Activated naive CD8-positive, alpha-beta T cell treated with anti-CD3 and anti-CD28 coated beads, Interleukin-2, amount 10 ng/mL, durations not matched to agents 7 days and 5 days (primary cell): ENCODE measurements at regions not wholly inside any gene's neighbourhood (a gene's known extent, or its start where the extent isn't known, plus 50 kb on each side); places are given as distances from the start of the nearest gene placed in this dataset.
"Not testable (repeated sequence)": the region's sequence is repeated elsewhere in the genome, so short reads cannot be mapped to it uniquely, and the experiment has no call there.

Experiments used
- ATAC-seq: fragments of 150-1000 bp; cut with Tn5 transposase; one replicate; pipeline ENCODE4 v1.10.0; 2021; ENCODE audit warnings: low read depth, moderate library complexity
- POLR2A ChIA-PET: fragments of 350-600 bp; sonication (Branson Sonifier 250); formaldehyde crosslinking; loops from one replicate; lab custom pipeline; 2021; ENCODE audit warnings: antibody characterized with exemption; lab: Charles Lee
- DNase-seq: peaks from one replicate; pipeline ENCODE4 v3.0.0; 2021
- H3K27ac Mint-ChIP-seq: one replicate; pipeline ENCODE4 v1.8.0; 2022; ENCODE audit warnings: mild to moderate bottlenecking, mixed read lengths
- H3K27me3 Mint-ChIP-seq: one replicate; pipeline ENCODE4 v1.8.0; 2022; ENCODE audit warnings: mild to moderate bottlenecking, moderate library complexity, mixed read lengths
- H3K36me3 Mint-ChIP-seq: one replicate; pipeline ENCODE4 v1.8.0; 2021; ENCODE audit warnings: mild to moderate bottlenecking, mixed read lengths
- H3K4me1 Mint-ChIP-seq: one replicate; pipeline ENCODE4 v1.8.0; 2021; ENCODE audit warnings: mixed read lengths
- H3K4me3 Mint-ChIP-seq: one replicate; pipeline ENCODE4 v1.8.0; 2022; ENCODE audit warnings: mild to moderate bottlenecking, moderate library complexity, mixed read lengths
- H3K9me3 Mint-ChIP-seq: one replicate; pipeline ENCODE4 v1.8.0; 2021; ENCODE audit warnings: mixed read lengths

DNA sequence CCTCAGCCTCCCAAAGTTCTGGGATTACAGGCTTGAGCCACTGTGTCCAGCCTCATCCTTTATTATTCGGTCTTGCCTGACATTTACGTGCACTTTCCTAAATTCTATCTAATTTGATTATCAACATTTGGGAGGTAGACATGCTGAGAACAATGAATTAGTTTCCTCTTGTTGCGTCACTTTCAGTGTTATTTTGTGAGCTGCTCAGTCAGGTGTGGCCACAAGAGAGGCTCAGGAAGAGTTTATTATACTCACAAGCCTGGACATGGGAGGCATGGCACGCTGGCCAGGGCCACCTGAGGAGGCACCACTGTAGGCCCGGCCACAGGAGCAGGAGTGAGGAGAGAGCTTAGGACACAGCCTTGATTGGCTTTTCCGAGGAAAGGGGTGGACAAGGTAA is 59.7 kb upstream of the RBFOX2 start:
- Mint-ChIP-seq H3K4me1 (peaks cover 2% of the 10 kb centered on the region), H3K36me3 (no peaks in the 10 kb centered on the region), H3K27me3 (no peaks in the 10 kb centered on the region), H3K27ac (no peak overlapping the region), H3K9me3 (no peaks in the 10 kb centered on the region), H3K4me3 (no peak overlapping the region)
- no peak for DNase-seq
- ATAC-seq: no peak
- POLR2A ChIA-PET: no interaction called here

DNA sequence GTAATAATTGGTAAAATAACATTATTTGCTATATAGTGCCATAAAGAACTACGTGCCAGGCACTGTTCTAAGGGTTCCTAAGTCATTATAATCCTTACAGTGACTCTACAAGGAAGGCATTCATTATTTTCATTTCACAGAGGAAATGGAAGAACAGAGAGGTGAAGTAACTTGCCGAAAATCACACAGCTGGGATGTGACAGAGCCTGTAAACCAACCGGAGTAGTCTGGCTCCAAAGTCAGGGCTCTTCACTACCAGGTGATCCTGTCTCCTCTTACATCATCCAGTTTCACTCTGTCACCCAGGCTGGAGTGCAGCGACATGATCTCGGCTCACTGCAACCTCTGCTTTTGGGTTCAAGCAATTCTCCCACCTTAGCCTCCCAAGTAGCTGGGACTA is 59.2 kb upstream of the RBFOX2 start:
- no peaks in the 10 kb centered on the region for H3K36me3 Mint-ChIP-seq
- POLR2A ChIA-PET: no interaction called here

DNA sequence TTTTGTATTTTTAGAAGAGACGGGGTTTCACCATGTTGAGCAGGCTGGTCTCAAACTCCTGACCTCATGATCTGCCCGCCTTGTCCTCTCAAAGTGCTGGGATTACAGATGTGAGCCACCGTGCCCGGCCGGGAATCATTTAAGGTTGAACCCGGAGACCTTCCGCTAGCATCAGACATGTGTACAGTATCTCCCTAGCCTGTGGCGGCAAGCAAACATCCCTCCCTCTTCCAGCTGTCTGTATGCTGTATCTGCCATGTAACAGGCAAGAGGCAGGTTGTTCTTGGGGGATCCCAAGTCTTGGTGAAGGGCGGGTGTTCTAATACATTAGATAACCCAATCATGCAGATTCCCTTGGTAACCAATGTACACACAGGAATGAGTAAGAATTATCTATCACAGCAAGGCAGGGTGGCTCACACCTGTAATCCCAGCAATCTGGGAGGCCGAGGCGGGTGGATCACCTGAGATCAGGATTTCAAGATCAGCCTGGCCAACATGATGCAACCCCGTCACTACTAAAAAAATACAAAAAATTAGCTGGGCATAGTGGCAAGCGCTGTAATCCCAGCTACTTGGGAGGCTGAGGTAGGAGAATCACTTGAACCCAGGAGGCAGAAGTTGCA is 58.1 kb upstream of the RBFOX2 start:
- ATAC-seq (no peak), DNase-seq (no peak)
- POLR2A ChIA-PET: no interaction called here
- Mint-ChIP-seq H3K9me3 (no peaks in the 10 kb centered on the region), H3K27me3 (no peaks in the 10 kb centered on the region), H3K27ac (no peak overlapping the region), H3K4me1 (peaks cover 2% of the 10 kb centered on the region), H3K36me3 (no peaks in the 10 kb centered on the region), H3K4me3 (no peak overlapping the region)

More for the DNA sequence above, 59.2 kb upstream of the RBFOX2 start:
- Mint-ChIP-seq H3K9me3 (no peaks in the 10 kb centered on the region), H3K4me3 (no peak overlapping the region), H3K27me3 (no peaks in the 10 kb centered on the region), H3K4me1 (peaks cover 2% of the 10 kb centered on the region), H3K27ac (no peak overlapping the region)
- DNase-seq: no peak
- ATAC-seq: no peak

DNA sequence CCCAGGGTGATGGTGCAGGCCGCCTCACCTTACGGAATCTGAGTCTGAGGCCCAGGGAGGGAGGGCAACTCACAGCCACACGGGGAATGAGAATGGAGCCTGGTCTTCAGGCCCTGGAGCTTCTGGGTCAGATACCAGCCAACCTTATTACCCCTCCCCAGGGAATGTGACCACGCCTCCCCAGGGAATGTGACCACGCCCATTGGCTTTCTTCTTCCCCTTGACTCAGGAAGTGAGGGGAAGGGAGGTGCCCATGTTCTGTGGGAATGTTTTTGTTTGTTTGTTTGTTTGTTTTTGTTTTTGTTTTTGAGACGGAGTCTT is 57.5 kb upstream of the RBFOX2 start:
- Mint-ChIP-seq H3K4me3 (no peak overlapping the region), H3K27ac (no peak overlapping the region), H3K4me1 (peaks cover 2% of the 10 kb centered on the region), H3K9me3 (no peaks in the 10 kb centered on the region), H3K36me3 (no peaks in the 10 kb centered on the region), H3K27me3 (no peaks in the 10 kb centered on the region)
- DNase-seq: no peak
- ATAC-seq: no peak
- POLR2A ChIA-PET: no interaction called here

DNA sequence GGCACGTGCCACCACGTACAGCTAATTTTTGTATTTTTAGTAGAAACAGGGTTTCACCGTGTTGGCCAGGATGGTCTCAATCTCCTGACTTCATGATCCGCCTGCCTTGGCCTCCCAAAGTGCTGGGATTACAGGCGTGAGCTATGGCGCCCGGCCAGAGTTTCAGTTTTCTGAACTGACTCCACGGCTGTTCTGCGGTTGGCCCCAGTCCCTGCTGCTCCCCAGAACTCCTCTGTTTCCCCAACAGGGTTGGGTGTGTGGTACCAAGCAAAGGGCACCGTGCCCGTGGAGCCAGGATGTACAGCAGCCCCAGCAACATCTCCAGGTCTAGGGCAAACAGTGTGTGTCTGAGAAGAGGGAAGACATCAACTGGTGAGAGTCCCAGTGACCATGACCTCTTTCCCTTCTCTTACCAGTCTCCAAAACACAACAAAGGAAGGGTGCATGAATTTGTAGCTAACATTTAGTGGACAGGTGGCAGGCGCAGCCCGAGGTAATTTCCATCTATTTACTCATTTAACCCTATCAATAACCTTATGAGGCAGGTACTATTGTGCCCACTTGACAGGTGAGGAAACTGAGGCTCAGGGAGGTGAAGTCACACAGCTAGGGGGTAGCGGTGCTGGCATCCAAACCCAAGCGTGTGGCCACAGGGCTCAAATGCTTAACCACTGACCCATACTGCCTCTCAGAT is 57.0 kb upstream of the RBFOX2 start:
- no peak overlapping the region for H3K4me3 Mint-ChIP-seq

DNA sequence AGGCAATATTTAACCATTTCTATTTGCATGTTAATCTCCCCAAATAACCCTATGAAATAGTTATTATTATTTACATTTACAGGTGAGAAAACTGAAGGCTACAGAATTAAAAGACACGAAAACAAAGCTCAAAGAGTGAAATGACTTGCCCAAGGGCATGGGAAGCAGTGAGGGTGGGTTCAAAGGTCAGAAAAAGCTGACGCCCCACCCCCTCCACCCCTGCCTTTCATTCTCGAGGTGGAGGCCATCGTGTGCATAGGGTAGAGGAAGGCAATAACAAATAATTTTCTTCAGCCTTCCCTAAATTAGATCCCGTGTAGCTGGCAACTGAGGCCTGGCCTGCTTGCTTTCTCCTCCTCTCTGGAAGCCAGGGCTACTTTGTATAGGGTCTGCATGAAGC is 56.1 kb upstream of the RBFOX2 start:
- H3K27me3 Mint-ChIP-seq: no peaks in the 10 kb centered on the region
- POLR2A ChIA-PET: no interaction called here
- no peak for DNase-seq
- H3K27ac Mint-ChIP-seq: peak overlapping the region; percentile 62
- no peak overlapping the region for H3K4me3 Mint-ChIP-seq
- H3K9me3 Mint-ChIP-seq: no peaks in the 10 kb centered on the region
- no peak for ATAC-seq
- H3K4me1 Mint-ChIP-seq: peaks cover 5% of the 10 kb centered on the region
- no peaks in the 10 kb centered on the region for H3K36me3 Mint-ChIP-seq

More for the DNA sequence above, 57.0 kb upstream of the RBFOX2 start:
- no peaks in the 10 kb centered on the region for H3K36me3 Mint-ChIP-seq
- no peak overlapping the region for H3K27ac Mint-ChIP-seq
- H3K4me1 Mint-ChIP-seq: peaks cover 2% of the 10 kb centered on the region
- H3K9me3 Mint-ChIP-seq: no peaks in the 10 kb centered on the region
- POLR2A ChIA-PET: no interaction called here
- no peak for ATAC-seq
- no peak for DNase-seq
- H3K27me3 Mint-ChIP-seq: no peaks in the 10 kb centered on the region

DNA sequence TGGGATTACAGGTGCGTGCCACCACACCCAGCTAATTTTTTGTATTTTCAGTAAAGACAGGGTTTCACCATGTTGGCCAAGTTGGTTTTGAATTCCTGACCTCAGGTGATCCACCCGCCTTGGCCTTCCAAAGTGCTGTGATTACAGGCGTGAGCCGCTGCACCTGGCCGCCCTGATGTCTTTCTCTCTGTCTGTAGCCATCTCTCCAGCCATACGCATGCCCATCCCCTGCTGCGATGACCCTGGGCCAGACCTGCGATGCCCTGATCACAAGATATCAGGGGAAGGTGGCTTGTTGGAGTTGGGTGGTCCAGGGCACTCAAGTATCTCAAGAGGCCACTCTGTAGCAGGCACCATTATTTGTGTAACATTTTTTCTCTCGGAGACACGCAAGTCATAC is 54.4 kb upstream of the RBFOX2 start:
- Mint-ChIP-seq H3K9me3 (no peaks in the 10 kb centered on the region), H3K4me1 (peaks cover 5% of the 10 kb centered on the region), H3K27ac (peak overlapping the region; percentile 50), H3K27me3 (no peaks in the 10 kb centered on the region), H3K4me3 (no peak overlapping the region), H3K36me3 (no peaks in the 10 kb centered on the region)
- DNase-seq (no peak), ATAC-seq (no peak)
- POLR2A ChIA-PET: no interaction called here

DNA sequence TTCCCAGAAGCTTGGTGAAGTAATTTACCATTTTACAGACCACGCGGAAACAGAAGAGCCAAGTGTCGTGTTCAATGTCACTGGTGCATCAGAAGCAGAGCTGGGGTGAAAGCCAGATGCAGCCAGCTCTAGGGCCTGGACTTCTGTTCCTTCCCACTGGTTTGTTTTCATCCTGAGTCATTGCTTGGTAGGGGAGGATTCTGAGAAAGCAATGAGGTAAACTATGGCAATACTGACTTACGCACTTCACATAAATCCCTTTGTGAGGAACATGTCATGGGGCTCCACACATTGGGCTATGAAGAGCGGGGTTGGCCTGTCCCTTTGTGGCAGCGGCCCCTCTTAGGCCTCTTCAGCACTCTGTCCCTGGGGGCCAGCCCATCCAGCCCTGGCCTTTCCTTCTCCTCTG is 52.4 kb upstream of the RBFOX2 start:
- no peak for ATAC-seq
- peaks cover 6% of the 10 kb centered on the region for H3K4me1 Mint-ChIP-seq
- H3K4me3 Mint-ChIP-seq: no peak overlapping the region
- H3K36me3 Mint-ChIP-seq: no peaks in the 10 kb centered on the region
- DNase-seq: no peak
- POLR2A ChIA-PET: no interaction called here
- no peaks in the 10 kb centered on the region for H3K9me3 Mint-ChIP-seq
- no peaks in the 10 kb centered on the region for H3K27me3 Mint-ChIP-seq
- no peak overlapping the region for H3K27ac Mint-ChIP-seq

DNA sequence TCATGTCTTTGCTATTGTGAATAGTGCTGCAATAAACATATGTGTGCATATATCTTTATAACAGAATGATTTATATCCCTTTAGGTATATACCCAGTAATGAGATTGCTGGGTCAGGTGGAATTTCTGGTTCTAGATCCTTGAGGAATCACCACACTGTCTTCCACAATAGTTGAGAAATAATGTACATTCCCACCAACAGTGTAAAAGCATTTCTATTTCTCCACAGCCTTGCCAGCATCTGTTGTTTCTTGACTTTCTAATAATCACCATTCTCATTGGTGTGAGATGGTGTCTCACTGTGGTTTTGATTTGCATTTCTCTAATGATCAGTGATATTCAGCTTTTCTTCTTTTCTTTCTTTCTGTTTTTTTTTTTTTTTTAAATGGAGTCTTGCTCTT is 51.7 kb upstream of the RBFOX2 start:
- POLR2A ChIA-PET, H3K4me1 Mint-ChIP-seq, H3K27me3 Mint-ChIP-seq, H3K36me3 Mint-ChIP-seq, H3K9me3 Mint-ChIP-seq, H3K4me3 Mint-ChIP-seq, DNase-seq, H3K27ac Mint-ChIP-seq, ATAC-seq: not testable (repeated sequence)

DNA sequence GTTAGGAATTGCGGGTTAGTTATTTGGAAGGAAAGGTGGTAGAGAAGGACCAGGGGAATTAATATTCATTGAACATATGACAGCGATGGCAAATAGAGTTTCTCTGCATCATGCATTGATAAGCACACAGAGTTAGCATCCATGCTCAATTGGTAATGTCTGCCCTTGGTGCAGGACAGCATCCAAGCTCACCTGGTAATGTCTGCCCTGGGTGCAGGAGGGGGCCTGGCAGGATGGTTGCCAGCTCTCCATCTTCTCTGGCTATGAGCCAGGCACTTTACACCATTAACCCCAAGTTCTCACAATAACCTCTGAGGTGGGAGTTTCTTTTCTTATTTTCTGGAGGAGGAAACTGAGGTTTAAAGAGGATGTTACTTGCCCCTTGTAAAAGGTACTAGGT is 50.4 kb upstream of the RBFOX2 start:
- Mint-ChIP-seq H3K4me1 (peaks cover 6% of the 10 kb centered on the region), H3K4me3 (no peak overlapping the region), H3K27me3 (peaks cover 1% of the 10 kb centered on the region), H3K9me3 (no peaks in the 10 kb centered on the region), H3K36me3 (no peaks in the 10 kb centered on the region), H3K27ac (no peak overlapping the region)
- POLR2A ChIA-PET: no interaction called here
- ATAC-seq: peak; percentile 36
- DNase-seq: no peak
